ENCODE measurements at regions not wholly inside any gene's neighbourhood (a gene's known extent, or its start where the extent isn't known, plus 50 kb on each side); places are given as distances from the start of the nearest gene placed in this dataset.

DNA sequence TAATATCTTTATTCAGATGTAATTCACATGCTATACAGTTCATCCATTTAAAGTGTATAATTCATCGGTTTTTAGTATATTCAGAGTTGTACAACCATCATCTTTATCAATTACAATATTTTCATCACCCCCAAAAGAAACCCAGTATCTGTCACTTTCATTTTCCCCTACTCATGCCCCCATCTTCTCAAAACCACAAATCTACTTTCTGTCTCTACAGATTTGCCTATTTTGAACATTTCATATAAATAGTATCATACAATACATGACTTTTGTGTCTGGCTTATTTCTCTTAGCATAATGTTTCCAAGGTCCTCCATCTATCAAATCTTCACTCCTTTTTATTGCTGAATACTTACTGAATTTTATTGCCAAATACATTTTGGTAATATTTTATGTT lies 305.1 kb upstream of the SGCD start:
- H3K4me3 ChIP-seq (ENCODE audit: low read depth, low read length), result no peak overlapping the region
- TF ChIP-seq, protein P1, sequence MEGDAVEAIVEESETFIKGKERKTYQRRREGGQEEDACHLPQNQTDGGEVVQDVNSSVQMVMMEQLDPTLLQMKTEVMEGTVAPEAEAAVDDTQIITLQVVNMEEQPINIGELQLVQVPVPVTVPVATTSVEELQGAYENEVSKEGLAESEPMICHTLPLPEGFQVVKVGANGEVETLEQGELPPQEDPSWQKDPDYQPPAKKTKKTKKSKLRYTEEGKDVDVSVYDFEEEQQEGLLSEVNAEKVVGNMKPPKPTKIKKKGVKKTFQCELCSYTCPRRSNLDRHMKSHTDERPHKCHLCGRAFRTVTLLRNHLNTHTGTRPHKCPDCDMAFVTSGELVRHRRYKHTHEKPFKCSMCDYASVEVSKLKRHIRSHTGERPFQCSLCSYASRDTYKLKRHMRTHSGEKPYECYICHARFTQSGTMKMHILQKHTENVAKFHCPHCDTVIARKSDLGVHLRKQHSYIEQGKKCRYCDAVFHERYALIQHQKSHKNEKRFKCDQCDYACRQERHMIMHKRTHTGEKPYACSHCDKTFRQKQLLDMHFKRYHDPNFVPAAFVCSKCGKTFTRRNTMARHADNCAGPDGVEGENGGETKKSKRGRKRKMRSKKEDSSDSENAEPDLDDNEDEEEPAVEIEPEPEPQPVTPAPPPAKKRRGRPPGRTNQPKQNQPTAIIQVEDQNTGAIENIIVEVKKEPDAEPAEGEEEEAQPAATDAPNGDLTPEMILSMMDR (IDR thresholded peaks at IDR 0.05; ENCODE audit: borderline replicate concordance, insufficient read depth, low read depth, low read length), result no peak

DNA sequence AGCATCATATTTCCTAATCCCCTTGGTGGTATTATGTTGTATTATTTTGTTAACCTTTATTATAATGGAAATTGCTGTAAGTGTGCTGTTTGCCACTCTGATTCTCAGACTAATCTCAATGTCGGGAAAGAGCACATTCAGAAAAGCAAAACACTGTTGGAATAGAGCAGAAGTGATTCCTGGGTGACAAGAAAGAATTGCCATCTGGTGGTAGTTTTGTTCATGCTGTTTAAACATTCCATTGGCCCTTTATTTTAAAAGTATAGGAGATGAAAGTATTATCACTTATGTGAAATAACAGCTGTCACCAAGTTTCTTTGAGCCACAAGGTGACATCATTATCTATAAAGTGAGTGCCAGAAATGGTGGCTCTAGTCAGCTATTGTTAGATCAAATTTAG lies 301.3 kb upstream of the SGCD start:
- TF ChIP-seq, protein P1 (IDR thresholded peaks at IDR 0.05; ENCODE audit: borderline replicate concordance, insufficient read depth, low read depth, low read length), result no peak
- H3K4me3 ChIP-seq (ENCODE audit: low read depth, low read length), result no peak overlapping the region

DNA sequence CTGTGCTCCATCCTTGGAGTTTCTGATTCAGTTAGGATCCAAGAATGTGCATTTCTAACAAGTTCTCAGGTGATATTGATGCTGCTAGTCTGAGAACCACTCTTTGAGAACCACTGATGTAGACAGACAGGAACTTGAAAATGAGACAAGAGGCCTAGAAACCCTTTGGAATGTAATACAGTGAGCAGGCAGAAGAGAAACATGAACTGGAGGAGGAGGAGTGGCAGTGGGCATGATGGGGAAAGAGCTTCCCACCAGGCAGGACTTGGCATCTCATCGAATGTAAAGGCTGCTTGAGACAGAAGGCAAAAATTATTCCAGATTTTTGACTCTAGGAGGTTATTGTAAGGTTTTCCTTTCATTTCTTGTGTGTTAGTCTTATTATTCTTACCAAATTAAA lies 295.8 kb upstream of the SGCD start:
- H3K4me3 ChIP-seq (ENCODE audit: low read depth, low read length), result no peak overlapping the region
- TF ChIP-seq, protein P1 (IDR thresholded peaks at IDR 0.05; ENCODE audit: borderline replicate concordance, insufficient read depth, low read depth, low read length), result no peak

DNA sequence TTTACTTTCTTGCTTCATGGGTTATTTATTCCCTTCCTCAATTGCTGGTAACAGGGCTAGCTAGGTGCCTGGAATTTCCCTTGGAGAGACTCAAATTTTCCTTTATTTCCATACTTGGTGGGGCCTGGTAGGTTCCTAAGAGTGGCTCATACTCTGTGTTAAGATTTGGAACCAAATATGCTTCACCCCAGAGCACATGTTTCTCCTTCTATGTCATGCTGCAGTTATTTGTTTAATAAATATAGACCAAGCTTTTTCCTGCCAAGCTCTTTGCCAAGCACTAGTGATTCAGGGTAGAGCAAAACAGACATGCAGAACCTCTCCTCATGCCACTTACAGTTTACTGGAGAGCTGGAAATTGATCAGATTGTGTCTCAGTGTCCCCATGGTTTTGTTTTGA lies 290.3 kb upstream of the SGCD start:
- TF ChIP-seq, protein P1 (IDR thresholded peaks at IDR 0.05; ENCODE audit: borderline replicate concordance, insufficient read depth, low read depth, low read length), result no peak
- H3K4me3 ChIP-seq (ENCODE audit: low read depth, low read length), result no peak overlapping the region

DNA sequence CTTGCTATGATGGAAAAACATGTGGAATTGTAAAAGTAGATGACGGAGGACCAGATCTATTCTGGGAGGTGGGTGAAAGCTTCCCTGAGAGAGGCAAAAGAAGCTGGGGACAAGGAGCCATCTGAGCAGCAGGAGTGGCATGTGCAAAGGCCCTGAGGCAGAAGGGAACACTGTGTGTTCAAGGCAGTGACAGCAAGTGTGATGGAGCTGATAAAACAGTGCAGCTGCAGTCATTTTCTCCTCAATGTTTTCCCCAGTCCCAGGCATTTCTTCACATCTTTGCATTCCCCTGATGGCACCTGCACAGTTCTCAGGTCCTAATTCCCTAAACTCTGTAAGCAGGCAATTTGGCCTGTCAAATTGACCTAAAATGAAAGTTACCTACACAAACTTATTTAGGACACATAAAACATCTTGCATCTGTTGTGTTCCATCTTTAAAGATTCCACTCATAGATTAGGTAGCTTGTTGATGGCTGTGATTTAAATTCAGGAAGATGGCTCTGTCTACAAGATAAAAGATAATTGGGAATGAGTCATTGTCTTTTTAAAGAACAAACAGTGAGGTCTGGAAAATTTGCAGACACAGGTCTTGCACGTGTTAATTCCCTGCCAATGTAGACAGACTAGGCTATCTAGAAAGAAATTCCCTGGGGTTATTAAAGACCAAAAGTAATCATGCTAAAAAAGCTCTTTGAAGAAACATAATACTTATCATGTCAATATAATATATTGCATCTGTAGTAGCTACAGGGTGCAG lies 289.6 kb upstream of the SGCD start:
- TF ChIP-seq, protein P1 (IDR thresholded peaks at IDR 0.05; ENCODE audit: borderline replicate concordance, insufficient read depth, low read depth, low read length), result no peak
- H3K4me3 ChIP-seq (ENCODE audit: low read depth, low read length), result no peak overlapping the region

DNA sequence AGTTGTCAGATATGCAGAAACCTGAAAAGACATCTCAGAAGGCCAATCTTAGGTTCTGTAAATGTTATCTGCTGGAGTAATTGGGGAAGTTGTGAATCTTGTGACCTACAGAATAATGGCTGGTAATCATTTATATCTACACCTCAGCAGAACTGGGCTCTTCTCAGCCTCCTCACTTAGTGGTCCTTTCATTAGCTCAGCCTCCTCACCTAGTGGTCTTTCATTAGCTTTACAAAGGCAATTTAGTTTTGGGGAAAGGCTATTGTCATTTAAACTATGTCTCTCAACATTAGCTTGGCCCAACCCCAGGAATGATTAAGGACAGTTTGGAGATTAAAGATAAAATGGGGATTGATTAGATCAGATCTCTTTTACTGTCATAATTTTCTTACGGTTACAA lies 284.2 kb upstream of the SGCD start:
- TF ChIP-seq, protein P1 (IDR thresholded peaks at IDR 0.05; ENCODE audit: borderline replicate concordance, insufficient read depth, low read depth, low read length), result no peak
- H3K4me3 ChIP-seq (ENCODE audit: low read depth, low read length), result no peak overlapping the region

DNA sequence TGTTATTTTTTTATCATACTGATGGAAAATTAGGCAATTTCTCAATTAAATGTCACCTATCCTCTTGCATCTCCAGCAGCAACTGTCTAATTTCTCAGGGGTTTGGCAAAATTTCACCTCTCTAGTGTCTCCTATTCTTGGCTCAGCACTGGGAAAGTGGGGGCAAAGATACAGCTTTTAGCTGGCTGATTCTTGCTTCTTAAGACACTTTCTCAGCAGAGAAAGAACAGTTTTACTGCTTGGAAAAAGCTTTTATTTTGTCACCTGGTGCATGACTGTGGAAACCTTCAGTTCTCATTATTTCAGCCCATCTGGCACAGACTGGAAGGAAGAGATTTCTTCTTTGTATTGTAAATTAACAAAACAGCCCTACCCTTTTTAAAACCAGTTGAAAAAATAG lies 283.6 kb upstream of the SGCD start:
- TF ChIP-seq, protein P1 (IDR thresholded peaks at IDR 0.05; ENCODE audit: borderline replicate concordance, insufficient read depth, low read depth, low read length), result no peak

More for the DNA sequence above, 283.6 kb upstream of the SGCD start:
- no peak overlapping the region for H3K4me3 ChIP-seq (ENCODE audit: low read depth, low read length)

Data from GM12875 (cell line).